Endodermal cell (in vitro differentiated cells): ENCODE measurements at regions not wholly inside any gene's neighbourhood (a gene's known extent, or its start where the extent isn't known, plus 50 kb on each side); places are given as distances from the start of the nearest gene placed in this dataset.

Source experiments
- DNase-seq: peaks from one replicate; pipeline ENCODE4 v3.0.0-alpha.2; 2017
- H3K27ac ChIP-seq: 2 replicates; pipeline ENCODE4 v1.5.1; 2013; ENCODE audit warnings: mild to moderate bottlenecking, low read depth, low read length, moderate library complexity
- H3K27me3 ChIP-seq: 2 replicates; pipeline ENCODE4 v1.6.1; 2013; ENCODE audit warnings: mild to moderate bottlenecking, low read length, moderate library complexity; ENCODE audit not compliant: insufficient read depth, control insufficient read depth, poor library complexity, severe bottlenecking
- H3K36me3 ChIP-seq: 2 replicates; pipeline ENCODE4 v1.7.0; 2013; ENCODE audit warnings: mild to moderate bottlenecking, low read length, moderate library complexity; ENCODE audit not compliant: control insufficient read depth, insufficient read depth
- H3K4me1 ChIP-seq: one replicate; pipeline ENCODE4 v1.7.0; 2013; ENCODE audit warnings: low read length; ENCODE audit not compliant: control insufficient read depth, insufficient read depth
- H3K4me3 ChIP-seq: 2 replicates; pipeline ENCODE4 v1.5.1; 2013; ENCODE audit warnings: mild to moderate bottlenecking, low read length, moderate library complexity
- H3K9ac ChIP-seq: 2 replicates; pipeline ENCODE4 v1.6.1; 2013; ENCODE audit warnings: mild to moderate bottlenecking, low read length, moderate library complexity; ENCODE audit not compliant: poor library complexity, severe bottlenecking; ENCODE audit errors: extremely low read depth
- H3K9me3 ChIP-seq: 2 replicates; pipeline ENCODE4 v1.6.1; 2013; ENCODE audit warnings: mild to moderate bottlenecking, low read length, moderate library complexity; ENCODE audit not compliant: control insufficient read depth
- H3K27ac Mint-ChIP-seq: 2 replicates; pipeline ENCODE4 v1.8.0; 2020; ENCODE audit warnings: mixed read lengths
- H3K27me3 Mint-ChIP-seq: 2 replicates; pipeline ENCODE4 v1.8.0; 2021; ENCODE audit warnings: mild to moderate bottlenecking, mixed read lengths; ENCODE audit not compliant: insufficient read depth
- H3K36me3 Mint-ChIP-seq: 2 replicates; pipeline ENCODE4 v1.8.0; 2020; ENCODE audit warnings: low read depth, mixed read lengths
- H3K4me1 Mint-ChIP-seq: 2 replicates; pipeline ENCODE4 v1.8.0; 2020; ENCODE audit warnings: mixed read lengths
- H3K4me3 Mint-ChIP-seq: 2 replicates; pipeline ENCODE4 v1.8.0; 2020; ENCODE audit warnings: mild to moderate bottlenecking, moderate library complexity, mixed read lengths
- H3K9me3 Mint-ChIP-seq: 2 replicates; pipeline ENCODE4 v1.8.0; 2020; ENCODE audit warnings: mild to moderate bottlenecking, mixed read lengths
- WGBS, 2 experiments: methylation state at CpG; one replicate each; pipeline versions ENCODE4 v1.1.5 to v1.1.7; 2013; ENCODE audit warnings: missing lambda C conversion rate in 2 of 2, mixed read lengths in 1 of 2; ENCODE audit not compliant: insufficient coverage in 1 of 2, insufficient read length in 1 of 2; 5-methylcytosine and 5-hydroxymethylcytosine counted together
- TF ChIP-seq, protein P1 (sequence below): fragments of 200-600 bp; sonication (generic); conservative IDR thresholded peaks from 2 replicates; pipeline ENCODE4 v1.5.0; 2021; ENCODE audit warnings: antibody characterized with exemption, mild to moderate bottlenecking

DNA sequence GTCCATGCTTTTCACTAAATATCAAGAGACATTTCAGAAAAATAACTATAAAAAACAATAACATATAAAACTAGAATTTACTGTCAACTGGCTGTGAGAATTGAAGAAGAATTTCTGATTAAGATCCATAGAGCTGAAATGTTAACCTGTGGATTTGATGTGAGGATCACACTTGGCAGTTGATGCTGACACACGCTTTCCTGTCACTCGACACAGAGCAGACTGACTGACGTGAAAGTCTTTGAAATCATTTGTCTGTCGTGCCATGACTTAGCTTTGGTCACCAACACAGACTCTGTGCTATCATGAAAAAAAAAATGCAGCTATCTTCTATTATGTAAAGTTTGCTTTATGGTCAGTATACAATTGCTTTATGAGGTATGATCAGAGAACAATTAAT is 706.0 kb upstream of the ZP4 start:
- no peak overlapping the region for H3K4me3 Mint-ChIP-seq
- no peaks in the 10 kb centered on the region for H3K9me3 Mint-ChIP-seq
- H3K4me1 Mint-ChIP-seq = peaks cover 16% of the 10 kb centered on the region
- Histone ChIP-seq H3K9ac (no peak overlapping the region), H3K4me3 (no peak overlapping the region), H3K9me3 (no peaks in the 10 kb centered on the region), H3K4me1 (peaks cover 5% of the 10 kb centered on the region), H3K27me3 (no peaks in the 10 kb centered on the region), H3K27ac (no peak overlapping the region), H3K36me3 (no peaks in the 10 kb centered on the region)
- TF ChIP-seq, protein P1, sequence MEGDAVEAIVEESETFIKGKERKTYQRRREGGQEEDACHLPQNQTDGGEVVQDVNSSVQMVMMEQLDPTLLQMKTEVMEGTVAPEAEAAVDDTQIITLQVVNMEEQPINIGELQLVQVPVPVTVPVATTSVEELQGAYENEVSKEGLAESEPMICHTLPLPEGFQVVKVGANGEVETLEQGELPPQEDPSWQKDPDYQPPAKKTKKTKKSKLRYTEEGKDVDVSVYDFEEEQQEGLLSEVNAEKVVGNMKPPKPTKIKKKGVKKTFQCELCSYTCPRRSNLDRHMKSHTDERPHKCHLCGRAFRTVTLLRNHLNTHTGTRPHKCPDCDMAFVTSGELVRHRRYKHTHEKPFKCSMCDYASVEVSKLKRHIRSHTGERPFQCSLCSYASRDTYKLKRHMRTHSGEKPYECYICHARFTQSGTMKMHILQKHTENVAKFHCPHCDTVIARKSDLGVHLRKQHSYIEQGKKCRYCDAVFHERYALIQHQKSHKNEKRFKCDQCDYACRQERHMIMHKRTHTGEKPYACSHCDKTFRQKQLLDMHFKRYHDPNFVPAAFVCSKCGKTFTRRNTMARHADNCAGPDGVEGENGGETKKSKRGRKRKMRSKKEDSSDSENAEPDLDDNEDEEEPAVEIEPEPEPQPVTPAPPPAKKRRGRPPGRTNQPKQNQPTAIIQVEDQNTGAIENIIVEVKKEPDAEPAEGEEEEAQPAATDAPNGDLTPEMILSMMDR = no peak
- H3K27ac Mint-ChIP-seq = no peak overlapping the region
- WGBS, 2 experiments = 95 to 100% methylated on average over 4 of the region's 4 CpGs
- H3K36me3 Mint-ChIP-seq = no peaks in the 10 kb centered on the region
- H3K27me3 Mint-ChIP-seq = peaks cover 3% of the 10 kb centered on the region
- DNase-seq = no peak

DNA sequence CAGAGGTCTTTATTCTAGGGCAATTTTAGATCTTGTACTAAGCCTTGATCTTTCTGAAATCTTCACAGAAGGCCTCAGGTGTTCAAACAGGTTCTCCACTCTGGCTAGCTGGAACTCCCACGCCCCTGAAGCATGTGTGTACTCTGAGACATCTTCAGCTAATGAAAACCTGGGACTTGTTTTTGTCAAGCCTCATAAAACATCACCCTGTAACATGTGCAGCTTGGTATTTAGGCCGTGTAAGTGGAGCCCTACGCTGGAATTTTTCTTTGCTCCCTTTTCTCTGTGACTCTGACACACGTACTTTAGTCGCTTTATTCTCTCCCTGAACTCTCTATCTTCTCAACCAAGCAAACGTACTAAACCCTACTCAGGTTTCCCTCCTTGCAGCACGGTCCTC is 701.9 kb upstream of the ZP4 start:
- Histone ChIP-seq H3K4me1 (no peaks in the 10 kb centered on the region), H3K36me3 (no peaks in the 10 kb centered on the region), H3K9ac (no peak overlapping the region), H3K27me3 (no peaks in the 10 kb centered on the region), H3K4me3 (no peak overlapping the region), H3K9me3 (no peaks in the 10 kb centered on the region), H3K27ac (no peak overlapping the region)
- no peaks in the 10 kb centered on the region for H3K27me3 Mint-ChIP-seq
- H3K9me3 Mint-ChIP-seq = no peaks in the 10 kb centered on the region
- H3K27ac Mint-ChIP-seq = peak overlapping the region; percentile 7
- no peak overlapping the region for H3K4me3 Mint-ChIP-seq
- DNase-seq = no peak
- WGBS, 2 experiments = 92 to 93% methylated on average over 6 to 7 of the region's 7 CpGs
- no peaks in the 10 kb centered on the region for H3K36me3 Mint-ChIP-seq
- TF ChIP-seq, protein P1 = no peak
- no peaks in the 10 kb centered on the region for H3K4me1 Mint-ChIP-seq

DNA sequence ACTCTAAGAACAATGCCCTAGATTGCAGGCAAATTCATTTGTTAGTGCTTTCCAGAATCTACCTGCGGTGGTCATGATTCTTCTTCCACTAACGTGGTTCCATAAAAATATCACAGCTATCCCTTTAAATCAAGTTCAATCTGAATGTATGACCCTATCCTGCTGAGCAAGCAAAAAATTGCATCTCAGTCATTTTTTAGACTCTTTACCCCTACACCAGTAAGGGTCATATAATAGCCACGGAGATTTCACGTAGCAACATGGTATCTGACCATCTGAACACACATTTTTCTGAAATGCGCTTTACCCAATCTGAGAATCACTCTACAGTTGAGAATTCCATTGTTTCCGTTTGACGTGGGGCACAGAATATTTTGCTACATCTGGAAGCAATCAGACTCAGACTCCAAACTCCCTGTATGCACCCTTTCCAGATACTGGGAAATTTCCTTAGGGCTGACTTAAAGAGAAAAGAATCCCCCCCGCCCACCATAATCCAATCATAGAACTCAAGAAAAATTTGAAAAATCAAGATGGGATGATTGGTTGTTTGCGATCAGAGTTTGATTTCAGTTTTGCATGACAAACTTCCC is 699.2 kb upstream of the ZP4 start:
- no peaks in the 10 kb centered on the region for H3K36me3 ChIP-seq
- Mint-ChIP-seq H3K4me3 (no peak overlapping the region), H3K9me3 (no peaks in the 10 kb centered on the region), H3K36me3 (no peaks in the 10 kb centered on the region), H3K4me1 (no peaks in the 10 kb centered on the region), H3K27me3 (no peaks in the 10 kb centered on the region), H3K27ac (no peak overlapping the region)
- H3K4me1 ChIP-seq = no peaks in the 10 kb centered on the region
- H3K9ac ChIP-seq = no peak overlapping the region
- 93 to 95% methylated on average over 7 to 8 of the region's 9 CpGs for WGBS, 2 experiments
- no peak overlapping the region for H3K4me3 ChIP-seq
- H3K9me3 ChIP-seq = no peaks in the 10 kb centered on the region
- DNase-seq = no peak
- H3K27ac ChIP-seq = no peak overlapping the region
- no peaks in the 10 kb centered on the region for H3K27me3 ChIP-seq
- TF ChIP-seq, protein P1 = no peak
